PC-9 (cell line): ENCODE measurements at regions not wholly inside any gene's neighbourhood (a gene's known extent, or its start where the extent isn't known, plus 50 kb on each side); places are given as distances from the start of the nearest gene placed in this dataset.
A peak's percentile ranks its signal among the peaks of the same experiment; 100 is the strongest.

ENCODE experiments used
- BruUV-seq: library from RNA; stranded (reverse); fragments of 400-500 nt; replicated peaks from 2 replicates; lab custom pipeline; 2021; lab: Mats Ljungman, UMichigan
- CTCF ChIA-PET: fragments of 300-600 bp; sonication (Branson Sonifier 250); formaldehyde crosslinking; loops from one replicate; lab custom pipeline; 2022; ENCODE audit warnings: antibody characterized with exemption; lab: Charles Lee
- POLR2A ChIA-PET: fragments of 300-600 bp; sonication (Branson Sonifier 250); formaldehyde crosslinking; loops from one replicate; lab custom pipeline; 2022; ENCODE audit warnings: antibody characterized with exemption; ENCODE audit not compliant: unreplicated experiment; lab: Charles Lee
- DNase-seq, 2 experiments: peaks; one replicate each; pipeline versions ENCODE4 v3.0.0 to v3.0.0-alpha.2; 2015 to 2022; ENCODE audit warnings: mixed read lengths in 1 of 2
- H2AFZ ChIP-seq: fragments of 200-600 bp; sonication (generic); 2 replicates; pipeline ENCODE4 v1.8.1; 2017; ENCODE audit warnings: antibody characterized with exemption
- H3F3A ChIP-seq: fragments of 200-600 bp; sonication (generic); 2 replicates; pipeline ENCODE4 v1.8.1; 2017; ENCODE audit warnings: antibody characterized with exemption, mild to moderate bottlenecking, low read depth; ENCODE audit not compliant: insufficient read depth
- H3K27ac ChIP-seq: fragments of 200-600 bp; sonication (generic); 2 replicates; pipeline ENCODE4 v1.6.1; 2016; ENCODE audit warnings: mixed run types
- H3K27me3 ChIP-seq: fragments of 200-600 bp; sonication (generic); 2 replicates; pipeline ENCODE4 v1.6.1; 2016; ENCODE audit warnings: low read depth, mixed run types; ENCODE audit not compliant: insufficient read depth
- H3K36me3 ChIP-seq: fragments of 200-600 bp; sonication (generic); 2 replicates; pipeline ENCODE4 v1.6.1; 2016; ENCODE audit warnings: low read depth, mixed run types
- H3K4me1 ChIP-seq: fragments of 200-600 bp; sonication (generic); replicated peaks from 2 replicates; pipeline ENCODE4 v1.6.1; 2016; ENCODE audit warnings: mixed run types; ENCODE audit not compliant: insufficient read depth
- H3K4me2 ChIP-seq: fragments of 200-600 bp; sonication (generic); 2 replicates; pipeline ENCODE4 v1.6.1; 2017; ENCODE audit warnings: mixed run types
- H3K4me3 ChIP-seq: fragments of 200-600 bp; sonication (generic); 2 replicates; pipeline ENCODE4 v1.6.1; 2016; ENCODE audit warnings: mixed run types
- H3K79me2 ChIP-seq: fragments of 200-600 bp; sonication (generic); 2 replicates; pipeline ENCODE4 v1.6.1; 2017; ENCODE audit warnings: low read depth, mixed run types
- H3K9me2 ChIP-seq: fragments of 200-600 bp; sonication (generic); 2 replicates; pipeline ENCODE4 v1.8.1; 2017; ENCODE audit warnings: mild to moderate bottlenecking; ENCODE audit not compliant: insufficient read depth
- H3K9me3 ChIP-seq: fragments of 200-600 bp; sonication (generic); 2 replicates; pipeline ENCODE4 v1.8.1; 2016; ENCODE audit warnings: low read depth; ENCODE audit not compliant: insufficient read depth
- H4K20me1 ChIP-seq: fragments of 200-600 bp; sonication (generic); 2 replicates; pipeline ENCODE4 v1.8.1; 2017; ENCODE audit not compliant: insufficient read depth
- EZH2 ChIP-seq: fragments of 200-600 bp; sonication (generic); IDR thresholded peaks from 2 replicates; pipeline ENCODE4 v1.8.0; 2017; ENCODE audit warnings: antibody characterized with exemption, low read depth
- intact Hi-C: fragments of 100-400 bp; cut with micrococcal nuclease; formaldehyde crosslinking; loops from one replicate; pipeline ENCODE4 v1.10.0; 2022; ENCODE audit not compliant: unreplicated experiment
- TF ChIP-seq, protein P1 (sequence below): fragments of 200-600 bp; sonication (generic); conservative IDR thresholded peaks from 2 replicates; pipeline ENCODE4 v1.6.1; 2017; ENCODE audit warnings: mixed run types, antibody characterized with exemption, mild to moderate bottlenecking, moderate library complexity

- Histone ChIP-seq H3K27ac (no peak overlapping the region), H3K4me1 (no peaks in the 10 kb centered on the region), H3K79me2 (no peaks in the 10 kb centered on the region), H3F3A (no peaks in the 10 kb centered on the region), H3K9me3 (no peaks in the 10 kb centered on the region), H3K4me3 (no peak overlapping the region), H2AFZ (no peak overlapping the region), H3K4me2 (no peak overlapping the region), H3K36me3 (no peaks in the 10 kb centered on the region), H3K27me3 (no peaks in the 10 kb centered on the region), H3K9me2 (no peaks in the 10 kb centered on the region), H4K20me1 (no peaks in the 10 kb centered on the region)
- no peak for DNase-seq
- POLR2A ChIA-PET: no interaction called here
- BruUV-seq: no TSS peak
- TF ChIP-seq, protein P1, sequence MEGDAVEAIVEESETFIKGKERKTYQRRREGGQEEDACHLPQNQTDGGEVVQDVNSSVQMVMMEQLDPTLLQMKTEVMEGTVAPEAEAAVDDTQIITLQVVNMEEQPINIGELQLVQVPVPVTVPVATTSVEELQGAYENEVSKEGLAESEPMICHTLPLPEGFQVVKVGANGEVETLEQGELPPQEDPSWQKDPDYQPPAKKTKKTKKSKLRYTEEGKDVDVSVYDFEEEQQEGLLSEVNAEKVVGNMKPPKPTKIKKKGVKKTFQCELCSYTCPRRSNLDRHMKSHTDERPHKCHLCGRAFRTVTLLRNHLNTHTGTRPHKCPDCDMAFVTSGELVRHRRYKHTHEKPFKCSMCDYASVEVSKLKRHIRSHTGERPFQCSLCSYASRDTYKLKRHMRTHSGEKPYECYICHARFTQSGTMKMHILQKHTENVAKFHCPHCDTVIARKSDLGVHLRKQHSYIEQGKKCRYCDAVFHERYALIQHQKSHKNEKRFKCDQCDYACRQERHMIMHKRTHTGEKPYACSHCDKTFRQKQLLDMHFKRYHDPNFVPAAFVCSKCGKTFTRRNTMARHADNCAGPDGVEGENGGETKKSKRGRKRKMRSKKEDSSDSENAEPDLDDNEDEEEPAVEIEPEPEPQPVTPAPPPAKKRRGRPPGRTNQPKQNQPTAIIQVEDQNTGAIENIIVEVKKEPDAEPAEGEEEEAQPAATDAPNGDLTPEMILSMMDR: no peak
- TF ChIP-seq EZH2: no peak
- intact Hi-C loops: no loop called here
- CTCF ChIA-PET: no interaction called here
Observed at GRCh38 chr18:41395695-41396094, 559.3 kb upstream of the PIK3C3 start.

DNA sequence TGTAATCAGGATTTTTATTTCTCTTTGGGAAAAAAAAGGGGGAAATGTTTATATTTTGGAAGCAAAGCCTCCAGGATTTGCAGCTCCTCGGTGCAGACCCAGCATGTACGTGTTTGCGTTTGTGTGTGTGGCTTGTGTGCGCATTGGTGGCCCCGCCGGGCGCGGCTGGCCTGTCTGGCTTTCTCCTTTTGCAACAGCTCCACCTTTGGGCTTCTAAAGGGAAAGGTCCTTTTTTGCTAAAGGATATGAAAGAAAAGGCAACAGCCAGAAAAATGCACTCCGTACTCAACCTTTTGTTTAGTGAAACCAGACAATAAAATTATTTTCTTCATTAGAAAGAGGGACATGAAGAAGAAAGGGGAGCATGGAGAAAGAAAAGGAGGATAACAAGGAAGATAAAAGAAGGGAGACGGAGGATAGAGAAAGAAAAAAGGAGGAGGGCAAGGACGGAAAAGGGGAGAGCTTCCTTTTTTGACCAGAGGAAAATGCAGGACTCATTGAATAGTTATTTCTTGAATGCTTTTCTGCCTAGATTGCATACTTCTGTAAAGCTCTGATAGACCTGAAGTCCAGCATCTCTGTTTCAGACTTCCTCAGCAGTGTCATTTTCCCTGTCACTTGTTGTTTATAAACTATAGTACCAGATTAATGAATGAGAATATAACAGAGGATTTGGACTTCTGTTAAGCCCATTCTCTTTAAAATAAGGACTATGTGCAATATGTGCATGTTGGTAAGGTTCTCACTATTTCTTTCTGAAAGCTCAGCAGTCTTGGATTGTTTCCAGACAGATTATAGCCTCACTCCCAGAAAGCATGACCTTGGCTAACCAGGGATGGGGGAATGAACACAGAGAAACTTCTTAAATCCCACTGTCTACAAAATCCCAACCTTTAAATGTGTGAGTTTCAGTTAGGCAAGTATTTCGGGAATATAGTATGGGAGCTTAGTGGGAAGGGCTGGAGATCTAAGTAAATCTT is 563.1 kb upstream of the PIK3C3 start:
- Histone ChIP-seq H3K79me2 (no peaks in the 10 kb centered on the region), H3K27ac (no peak overlapping the region), H3K36me3 (no peaks in the 10 kb centered on the region), H2AFZ (peak overlapping the region; percentile 52; the same call in 1 of the 2 replicates), H4K20me1 (no peaks in the 10 kb centered on the region), H3K27me3 (no peaks in the 10 kb centered on the region), H3K9me3 (no peaks in the 10 kb centered on the region), H3K4me1 (no peaks in the 10 kb centered on the region), H3K9me2 (no peaks in the 10 kb centered on the region), H3F3A (no peaks in the 10 kb centered on the region), H3K4me3 (no peak overlapping the region), H3K4me2 (peak overlapping the region; percentile 52)
- DNase-seq: peak in 1 of 2 experiments; percentile 11
- intact Hi-C loops: no loop called here
- TF ChIP-seq, protein P1: peak; percentile 61; the same call in 1 of the 2 replicates
- TF ChIP-seq EZH2: no peak
- no TSS peak for BruUV-seq
- ChIA-PET POLR2A (no interaction called here), CTCF (no interaction called here)

DNA sequence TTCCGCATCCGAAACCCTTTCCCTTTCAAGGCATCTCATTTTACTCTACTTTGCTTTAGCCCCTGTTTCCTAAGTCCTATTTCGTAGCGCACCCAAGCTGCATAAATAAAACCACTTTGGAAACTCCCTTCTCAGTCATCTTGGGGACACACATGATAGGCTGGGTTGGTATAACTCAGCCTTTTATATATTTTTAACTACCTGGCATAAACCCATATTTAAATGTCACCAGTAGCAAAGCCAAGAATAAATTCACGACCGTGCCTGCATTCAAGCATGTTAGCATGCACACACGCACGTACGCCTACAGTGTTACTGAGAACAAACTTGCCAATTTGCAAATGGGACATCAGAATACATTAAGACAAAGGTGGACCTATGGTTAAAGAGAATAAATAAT is 564.7 kb upstream of the PIK3C3 start:
- no peaks in the 10 kb centered on the region for H3K9me2 ChIP-seq
- no peaks in the 10 kb centered on the region for H3K79me2 ChIP-seq
- intact Hi-C loops: no loop called here
- ChIA-PET POLR2A (no interaction called here), CTCF (no interaction called here)
- H3K4me2 ChIP-seq: no peak overlapping the region
- no peaks in the 10 kb centered on the region for H4K20me1 ChIP-seq
- H3F3A ChIP-seq: no peaks in the 10 kb centered on the region
- H3K9me3 ChIP-seq: no peaks in the 10 kb centered on the region
- no TSS peak for BruUV-seq
- no peak overlapping the region for H3K27ac ChIP-seq
- DNase-seq: no peak
- TF ChIP-seq EZH2: no peak
- H3K4me3 ChIP-seq: no peak overlapping the region
- H3K36me3 ChIP-seq: no peaks in the 10 kb centered on the region
- no peak overlapping the region for H2AFZ ChIP-seq
- no peaks in the 10 kb centered on the region for H3K27me3 ChIP-seq
- H3K4me1 ChIP-seq: no peaks in the 10 kb centered on the region
